Activated CD4-positive, alpha-beta T cell treated with anti-CD3 and anti-CD28 coated beads, Interleukin-2, amount 10 ng/mL, durations not matched to agents 7 days and 5 days (primary cell): ENCODE measurements at regions not wholly inside any gene's neighbourhood (a gene's known extent, or its start where the extent isn't known, plus 50 kb on each side); places are given as distances from the start of the nearest gene placed in this dataset.
"Not testable (repeated sequence)": the region's sequence is repeated elsewhere in the genome, so short reads cannot be mapped to it uniquely, and the experiment has no call there.

Source experiments
- CTCF ChIA-PET: fragments of 350-600 bp; sonication (Branson Sonifier 250); formaldehyde crosslinking; loops from one replicate; lab custom pipeline; 2021; ENCODE audit warnings: antibody characterized with exemption; lab: Charles Lee
- POLR2A ChIA-PET: fragments of 350-600 bp; sonication (Branson Sonifier 250); formaldehyde crosslinking; loops from one replicate; lab custom pipeline; 2021; ENCODE audit warnings: antibody characterized with exemption; lab: Charles Lee
- DNase-seq: peaks from one replicate; pipeline ENCODE4 v3.0.0-alpha.2; 2020
- H3K27ac Mint-ChIP-seq: one replicate; pipeline ENCODE4 v1.8.0; 2021; ENCODE audit warnings: mild to moderate bottlenecking, moderate library complexity, mixed read lengths
- H3K27me3 Mint-ChIP-seq: one replicate; pipeline ENCODE4 v1.8.0; 2021; ENCODE audit warnings: mixed read lengths
- H3K36me3 Mint-ChIP-seq: one replicate; pipeline ENCODE4 v1.8.0; 2021; ENCODE audit warnings: low read depth, mixed read lengths
- H3K4me1 Mint-ChIP-seq: one replicate; pipeline ENCODE4 v1.8.0; 2021; ENCODE audit warnings: mixed read lengths
- H3K4me3 Mint-ChIP-seq: one replicate; pipeline ENCODE4 v1.8.0; 2021; ENCODE audit warnings: mild to moderate bottlenecking, moderate library complexity, mixed read lengths
- H3K9me3 Mint-ChIP-seq: one replicate; pipeline ENCODE4 v1.8.0; 2021; ENCODE audit warnings: mixed read lengths

DNA sequence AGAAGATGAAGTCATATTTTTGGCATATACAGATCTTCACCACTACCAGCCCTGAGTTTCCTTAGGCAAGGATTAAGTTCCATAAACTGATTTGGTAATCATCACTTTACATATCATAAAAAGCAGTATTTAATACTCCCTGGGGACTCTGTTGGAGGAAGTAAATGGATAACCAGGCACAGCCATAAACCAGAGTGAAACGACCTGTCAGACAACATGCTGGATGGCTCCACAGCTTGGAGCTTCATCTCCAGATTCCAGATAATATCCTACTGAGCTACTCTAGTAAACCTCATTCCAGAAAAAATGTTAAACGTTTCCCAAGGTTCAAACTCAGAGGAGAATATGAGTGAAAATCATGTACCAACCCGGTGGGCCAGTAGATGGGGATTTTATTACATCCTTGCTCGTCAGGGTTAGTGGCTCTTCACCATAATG is 109.2 kb downstream of the BASP1 start:
- Mint-ChIP-seq H3K4me1 (no peaks in the 10 kb centered on the region), H3K9me3 (peaks cover 7% of the 10 kb centered on the region), H3K36me3 (no peaks in the 10 kb centered on the region), H3K4me3 (no peak overlapping the region), H3K27me3 (no peaks in the 10 kb centered on the region), H3K27ac (no peak overlapping the region)
- CTCF ChIA-PET, result no interaction called here
- POLR2A ChIA-PET, result no interaction called here
- DNase-seq, result no peak

DNA sequence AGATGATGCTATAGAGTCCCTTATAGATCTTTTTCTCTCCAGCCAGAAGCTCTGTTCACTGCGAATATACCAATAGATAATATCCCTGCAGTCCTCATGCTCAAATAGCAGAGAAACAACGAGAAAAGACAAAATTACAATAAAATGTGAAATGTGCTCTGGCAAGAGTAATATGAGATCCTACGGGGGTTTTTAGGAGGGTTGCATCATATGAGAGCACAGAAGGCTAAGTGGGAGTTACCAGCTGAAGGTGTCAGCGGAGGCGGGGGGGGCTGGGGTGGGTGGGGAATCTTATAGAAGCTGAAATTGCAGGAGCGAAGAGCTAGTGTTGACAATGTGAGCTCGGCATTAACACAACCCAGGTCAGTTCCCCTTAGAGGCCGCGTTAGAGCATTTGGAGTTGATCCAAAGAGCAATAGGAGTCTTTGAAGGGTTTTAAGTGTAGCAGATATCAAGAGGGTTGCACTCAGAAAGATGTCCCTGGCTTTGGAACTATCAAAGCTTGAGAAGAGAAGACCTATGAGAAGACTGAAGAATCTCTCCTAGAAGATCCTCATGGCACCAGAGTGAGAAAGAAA is 109.7 kb downstream of the BASP1 start:
- Mint-ChIP-seq H3K4me1 (no peaks in the 10 kb centered on the region), H3K36me3 (no peaks in the 10 kb centered on the region)

DNA sequence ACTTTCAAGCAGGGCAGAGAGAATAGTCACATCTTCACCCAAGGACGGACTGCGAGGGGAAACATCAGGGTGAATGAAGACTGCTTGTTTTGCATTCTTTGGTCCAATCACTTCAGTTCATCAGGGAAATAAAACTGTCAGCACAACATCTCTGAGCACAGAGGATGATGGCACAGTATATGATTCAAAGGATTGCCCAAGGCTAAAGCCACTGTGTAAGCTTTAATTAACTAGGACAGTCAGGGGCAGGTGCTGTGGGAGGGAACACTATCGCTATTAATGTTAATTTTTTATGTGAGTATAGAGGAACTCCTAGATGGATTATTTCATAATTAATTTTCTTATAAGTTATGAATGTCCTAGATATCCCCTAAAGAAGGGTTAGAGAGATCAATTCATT is 112.1 kb downstream of the BASP1 start:
- POLR2A ChIA-PET, result no interaction called here
- DNase-seq, result no peak
- Mint-ChIP-seq H3K27ac (no peak overlapping the region), H3K36me3 (no peaks in the 10 kb centered on the region), H3K4me3 (no peak overlapping the region), H3K27me3 (no peaks in the 10 kb centered on the region), H3K4me1 (no peaks in the 10 kb centered on the region), H3K9me3 (peaks cover 10% of the 10 kb centered on the region)
- CTCF ChIA-PET, result no interaction called here

More for the DNA sequence above, 109.7 kb downstream of the BASP1 start:
- H3K27ac Mint-ChIP-seq, result no peak overlapping the region
- no peak for DNase-seq
- H3K9me3 Mint-ChIP-seq, result peaks cover 7% of the 10 kb centered on the region
- ChIA-PET POLR2A (no interaction called here), CTCF (no interaction called here)
- H3K27me3 Mint-ChIP-seq, result no peaks in the 10 kb centered on the region
- no peak overlapping the region for H3K4me3 Mint-ChIP-seq

DNA sequence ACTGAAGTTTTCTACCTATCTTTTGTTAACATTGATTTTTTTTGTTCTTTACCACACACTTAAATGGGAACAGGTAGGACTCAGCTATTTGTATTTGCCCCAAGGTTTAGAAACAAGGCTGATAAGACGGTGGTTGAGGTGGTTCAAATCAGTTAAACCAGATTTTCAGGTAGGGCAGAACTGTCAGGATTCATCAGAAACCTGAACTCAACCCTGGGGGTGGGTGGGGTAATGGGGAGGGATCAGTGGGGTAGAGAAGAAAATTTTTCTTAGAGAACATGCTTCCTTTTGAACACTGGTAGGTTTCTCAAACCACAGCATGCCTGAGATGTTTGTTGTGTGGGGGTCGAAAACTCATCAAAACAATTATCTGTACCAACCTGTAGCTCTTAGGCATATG is 113.0 kb downstream of the BASP1 start:
- Mint-ChIP-seq H3K4me3 (no peak overlapping the region), H3K36me3 (no peaks in the 10 kb centered on the region), H3K4me1 (no peaks in the 10 kb centered on the region), H3K27ac (no peak overlapping the region), H3K9me3 (peaks cover 7% of the 10 kb centered on the region), H3K27me3 (no peaks in the 10 kb centered on the region)
- no peak for DNase-seq
- ChIA-PET CTCF (no interaction called here), POLR2A (no interaction called here)

GRCh38 chr5:17331651-17332050 is 114.2 kb downstream of the BASP1 start:
- POLR2A ChIA-PET, result no interaction called here
- Mint-ChIP-seq H3K36me3 (no peaks in the 10 kb centered on the region), H3K4me3 (no peak overlapping the region), H3K27ac (no peak overlapping the region), H3K9me3 (peaks cover 12% of the 10 kb centered on the region), H3K4me1 (no peaks in the 10 kb centered on the region), H3K27me3 (no peaks in the 10 kb centered on the region)
- CTCF ChIA-PET, result no interaction called here
- DNase-seq, result no peak

GRCh38 chr5:17333755-17334154 is 116.3 kb downstream of the BASP1 start:
- H3K9me3 Mint-ChIP-seq, result peaks cover 13% of the 10 kb centered on the region
- no peaks in the 10 kb centered on the region for H3K27me3 Mint-ChIP-seq
- no peaks in the 10 kb centered on the region for H3K4me1 Mint-ChIP-seq
- ChIA-PET POLR2A (no interaction called here), CTCF (no interaction called here)
- no peaks in the 10 kb centered on the region for H3K36me3 Mint-ChIP-seq
- H3K27ac Mint-ChIP-seq, result no peak overlapping the region
- DNase-seq, result no peak
- H3K4me3 Mint-ChIP-seq, result no peak overlapping the region

DNA sequence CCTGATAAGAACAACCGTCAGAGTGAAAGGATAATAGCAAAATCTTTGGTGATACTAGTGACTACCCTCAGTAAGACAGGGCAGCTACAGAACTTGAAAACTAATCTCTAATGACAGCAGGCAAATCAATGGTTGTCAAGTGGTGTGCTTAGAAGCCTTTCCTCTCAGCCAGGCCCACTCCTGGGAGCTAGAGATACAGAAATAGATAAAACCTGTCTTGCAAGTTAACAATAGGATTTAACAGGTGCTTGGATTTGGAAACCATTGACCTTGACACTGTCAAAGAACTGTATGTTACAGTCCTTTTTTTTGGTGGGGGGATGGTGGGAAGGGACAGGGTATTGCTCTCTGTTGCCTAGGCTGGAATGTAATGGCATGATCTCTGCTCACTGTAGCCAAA is 118.6 kb downstream of the BASP1 start:
- Mint-ChIP-seq H3K4me3 (no peak overlapping the region), H3K27me3 (no peaks in the 10 kb centered on the region), H3K27ac (no peak overlapping the region), H3K9me3 (peaks cover 16% of the 10 kb centered on the region), H3K36me3 (no peaks in the 10 kb centered on the region), H3K4me1 (no peaks in the 10 kb centered on the region)
- DNase-seq, result no peak
- CTCF ChIA-PET, result no interaction called here
- POLR2A ChIA-PET, result no interaction called here

GRCh38 chr5:17336723-17337122 is 119.3 kb downstream of the BASP1 start:
- CTCF ChIA-PET, H3K4me1 Mint-ChIP-seq, DNase-seq, H3K27ac Mint-ChIP-seq, H3K27me3 Mint-ChIP-seq, H3K4me3 Mint-ChIP-seq, POLR2A ChIA-PET, H3K36me3 Mint-ChIP-seq: not testable (repeated sequence)
- peaks cover 14% of the 10 kb centered on the region for H3K9me3 Mint-ChIP-seq

DNA sequence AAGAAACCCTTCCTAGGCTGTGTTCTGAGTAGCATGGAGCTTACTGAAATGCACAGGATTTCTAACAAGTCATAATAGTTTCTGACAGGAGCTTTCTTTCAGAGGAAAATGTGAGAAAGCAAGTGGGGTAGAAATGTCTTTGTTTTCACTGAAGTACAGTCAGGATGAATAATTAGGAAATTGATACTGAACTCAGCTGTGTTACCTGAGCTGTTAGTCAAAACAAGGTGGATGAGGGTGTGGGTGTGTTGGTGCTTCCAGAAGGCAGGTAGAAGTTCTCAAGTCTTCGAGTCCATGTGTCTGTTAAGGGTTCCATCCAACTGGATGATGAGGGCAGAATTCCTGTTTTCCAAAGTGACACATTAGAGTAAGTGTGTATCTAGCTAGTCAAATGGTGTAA is 122.4 kb downstream of the BASP1 start:
- no peaks in the 10 kb centered on the region for H3K36me3 Mint-ChIP-seq
- no peaks in the 10 kb centered on the region for H3K4me1 Mint-ChIP-seq
- ChIA-PET POLR2A (no interaction called here), CTCF (interaction anchor here (0.6 kb wide), 1 partner anchor 297 kb away, joined by 3 read pairs; no protein-coding TSS in a partner anchor)
- no peaks in the 10 kb centered on the region for H3K27me3 Mint-ChIP-seq
- peaks cover 11% of the 10 kb centered on the region for H3K9me3 Mint-ChIP-seq
- DNase-seq, result no peak
- H3K27ac Mint-ChIP-seq, result no peak overlapping the region
- H3K4me3 Mint-ChIP-seq, result no peak overlapping the region

GRCh38 chr5:17340379-17340778 is 122.9 kb downstream of the BASP1 start:
- Mint-ChIP-seq H3K27me3 (no peaks in the 10 kb centered on the region), H3K36me3 (no peaks in the 10 kb centered on the region), H3K27ac (no peak overlapping the region), H3K4me3 (no peak overlapping the region), H3K4me1 (no peaks in the 10 kb centered on the region), H3K9me3 (peaks cover 15% of the 10 kb centered on the region)
- CTCF ChIA-PET, result no interaction called here
- DNase-seq, result no peak
- POLR2A ChIA-PET, result no interaction called here

- POLR2A ChIA-PET, result no interaction called here
- DNase-seq, result no peak
- CTCF ChIA-PET, result no interaction called here
- Mint-ChIP-seq H3K4me3 (no peak overlapping the region), H3K4me1 (no peaks in the 10 kb centered on the region), H3K9me3 (peaks cover 12% of the 10 kb centered on the region), H3K36me3 (no peaks in the 10 kb centered on the region), H3K27ac (no peak overlapping the region), H3K27me3 (no peaks in the 10 kb centered on the region)
Observed at GRCh38 chr5:17340819-17341218, 123.4 kb downstream of the BASP1 start.

DNA sequence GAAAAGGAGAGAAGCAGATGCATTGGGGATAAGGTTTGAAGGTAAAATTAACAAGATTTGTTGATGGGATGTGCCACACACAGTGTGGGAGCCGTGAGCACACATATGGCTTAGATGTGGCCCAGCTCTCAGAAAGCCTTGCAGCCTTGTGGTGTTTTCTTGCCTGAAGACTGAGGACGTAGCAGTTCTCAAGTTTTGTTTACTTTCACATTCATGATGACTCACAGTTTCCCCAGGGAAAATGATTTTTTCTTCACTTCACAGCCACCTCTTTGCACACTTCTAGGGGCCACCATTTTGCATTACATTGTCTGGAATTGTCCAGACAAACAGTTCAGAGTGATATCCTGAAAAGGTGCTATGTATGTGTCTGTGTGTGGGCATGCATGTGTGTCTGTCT is 126.2 kb downstream of the BASP1 start:
- Mint-ChIP-seq H3K4me3 (no peak overlapping the region), H3K9me3 (peaks cover 7% of the 10 kb centered on the region), H3K27me3 (no peaks in the 10 kb centered on the region), H3K36me3 (no peaks in the 10 kb centered on the region), H3K27ac (no peak overlapping the region), H3K4me1 (no peaks in the 10 kb centered on the region)
- no peak for DNase-seq
- POLR2A ChIA-PET, result no interaction called here
- CTCF ChIA-PET, result no interaction called here

DNA sequence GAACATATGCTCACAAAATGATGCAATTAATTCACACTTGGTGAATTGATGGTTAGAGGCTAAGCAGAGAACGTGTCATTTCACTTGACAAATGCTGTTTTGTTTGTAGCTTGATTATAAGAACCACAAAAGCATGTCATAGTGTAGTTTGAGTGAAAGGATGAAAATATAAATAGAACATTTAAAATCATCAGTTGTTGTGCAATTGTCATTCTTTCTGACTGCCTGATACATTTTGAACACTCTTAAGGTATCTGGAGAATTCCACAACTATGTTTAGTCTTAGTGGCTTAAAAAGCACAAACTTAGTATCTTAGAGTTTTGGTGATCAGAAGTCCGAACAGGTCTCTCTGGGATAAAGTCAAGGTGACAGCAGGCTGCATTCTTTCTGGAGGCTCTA is 129.4 kb downstream of the BASP1 start:
- no peaks in the 10 kb centered on the region for H3K4me1 Mint-ChIP-seq
- no peak overlapping the region for H3K27ac Mint-ChIP-seq

GRCh38 chr5:17352223-17352622 is 134.8 kb downstream of the BASP1 start:
- Mint-ChIP-seq H3K36me3 (no peaks in the 10 kb centered on the region), H3K4me3 (no peak overlapping the region), H3K27me3 (no peaks in the 10 kb centered on the region), H3K27ac (no peak overlapping the region), H3K4me1 (no peaks in the 10 kb centered on the region), H3K9me3 (no peaks in the 10 kb centered on the region)
- POLR2A ChIA-PET, result no interaction called here
- CTCF ChIA-PET, result no interaction called here
- DNase-seq, result no peak

More for the DNA sequence above, 129.4 kb downstream of the BASP1 start:
- no peak overlapping the region for H3K4me3 Mint-ChIP-seq
- peaks cover 4% of the 10 kb centered on the region for H3K9me3 Mint-ChIP-seq
- ChIA-PET POLR2A (no interaction called here), CTCF (no interaction called here)
- no peaks in the 10 kb centered on the region for H3K27me3 Mint-ChIP-seq
- no peaks in the 10 kb centered on the region for H3K36me3 Mint-ChIP-seq
- DNase-seq, result no peak
